Keratinocyte (primary cell): ENCODE measurements at regions not wholly inside any gene's neighbourhood (a gene's known extent, or its start where the extent isn't known, plus 50 kb on each side); places are given as distances from the start of the nearest gene placed in this dataset.

ENCODE experiments used
- DNase-seq: peaks from one replicate; pipeline ENCODE4 v3.0.0-alpha.2; 2011; ENCODE audit warnings: low read depth, missing footprints, low spot score
- FAIRE-seq: peaks from 2 replicates; lab custom pipeline; 2011; peaks lifted over from hg19 to GRCh38; lab: Jason Lieb, UNC
- H2AFZ ChIP-seq: 2 replicates; pipeline ENCODE4 v1.6.0; 2012; ENCODE audit warnings: low read length, control low read depth, inconsistent platforms; ENCODE audit not compliant: control insufficient read depth
- H3K27ac ChIP-seq: 2 replicates; pipeline ENCODE4 v1.5.1; 2011; ENCODE audit warnings: low read length; ENCODE audit not compliant: control insufficient read depth, insufficient read depth
- H3K27me3 ChIP-seq: 3 replicates; pipeline ENCODE4 v1.6.0; 2011; ENCODE audit warnings: low read length; ENCODE audit not compliant: control insufficient read depth, insufficient read depth; ENCODE audit errors: extremely low read depth
- H3K36me3 ChIP-seq, 2 experiments: 2 replicates in 1 of 2; 3 replicates in 1 of 2; pipeline ENCODE4 v1.5.1; 2011; ENCODE audit warnings: low read length in 2 of 2, mild to moderate bottlenecking in 1 of 2; ENCODE audit not compliant: control insufficient read depth in 2 of 2, insufficient read depth in 2 of 2; ENCODE audit errors: extremely low read depth in 1 of 2
- H3K4me1 ChIP-seq: 3 replicates; pipeline ENCODE4 v1.5.1; 2011; ENCODE audit warnings: low read length; ENCODE audit not compliant: control insufficient read depth, insufficient read depth; ENCODE audit errors: extremely low read depth
- H3K4me2 ChIP-seq: 3 replicates; pipeline ENCODE4 v1.6.0; 2011; ENCODE audit warnings: low read depth, low read length; ENCODE audit not compliant: control insufficient read depth, insufficient read depth; ENCODE audit errors: extremely low read depth
- H3K4me3 ChIP-seq, 3 experiments: fragments of 200-600 bp in 1 of 3; sonication (generic) in 1 of 3; 2 replicates in 2 of 3; 3 replicates in 1 of 3; pipeline ENCODE4 v1.5.1; 2011 to 2016; ENCODE audit warnings: low read length in 3 of 3, mild to moderate bottlenecking in 3 of 3, control low read depth in 2 of 3, inconsistent platforms in 1 of 3, low read depth in 1 of 3, mixed read lengths in 1 of 3, mixed run types in 1 of 3, moderate library complexity in 1 of 3; ENCODE audit not compliant: control insufficient read depth in 2 of 3, insufficient read depth in 2 of 3; ENCODE audit errors: extremely low read depth in 1 of 3
- H3K79me2 ChIP-seq: 2 replicates; pipeline ENCODE4 v1.6.0; 2012; ENCODE audit warnings: low read length; ENCODE audit not compliant: control insufficient read depth, insufficient read depth
- H3K9ac ChIP-seq: 3 replicates; pipeline ENCODE4 v1.6.0; 2011; ENCODE audit warnings: low read length; ENCODE audit not compliant: control insufficient read depth, insufficient read depth; ENCODE audit errors: extremely low read depth
- H3K9me1 ChIP-seq: 3 replicates; pipeline ENCODE4 v1.6.0; 2011; ENCODE audit warnings: low read length; ENCODE audit not compliant: control insufficient read depth, insufficient read depth; ENCODE audit errors: extremely low read depth
- H3K9me3 ChIP-seq: 2 replicates; pipeline ENCODE4 v1.5.1; 2012; ENCODE audit warnings: low read depth, low read length; ENCODE audit not compliant: control insufficient read depth
- H4K20me1 ChIP-seq: 3 replicates; pipeline ENCODE4 v1.6.0; 2011; ENCODE audit warnings: low read length; ENCODE audit not compliant: control insufficient read depth, insufficient read depth; ENCODE audit errors: extremely low read depth
- CTCF ChIP-seq, 3 experiments: IDR thresholded peaks in 1 of 3; conservative IDR thresholded peaks in 1 of 3; optimal IDR thresholded peaks in 1 of 3; 2 replicates in 2 of 3; 3 replicates in 1 of 3; pipeline versions ENCODE3 to v1.5.1; 2011; ENCODE audit warnings: low read length in 3 of 3, mild to moderate bottlenecking in 3 of 3, moderate library complexity in 2 of 3, control low read depth in 1 of 3, inconsistent platforms in 1 of 3; ENCODE audit not compliant: insufficient read depth in 2 of 3; ENCODE audit errors: extremely low read depth in 1 of 3
- EZH2 ChIP-seq: IDR thresholded peaks from one replicate; pipeline ENCODE4 v1.6.1; 2012; ENCODE audit warnings: inconsistent platforms, mild to moderate bottlenecking, low read length, moderate library complexity
- dilution Hi-C: fragments of 300-500 bp; cut with MboI; formaldehyde crosslinking; loops from one replicate; pipeline ENCODE4 v1.7.0; 2020; ENCODE audit warnings: low sequenced_read_pairs; ENCODE audit not compliant: extremely low pct_ligation_motif_present

GRCh38 chr9:11414241-11414640, 801.4 kb upstream of the PTPRD start:
- H3K9ac ChIP-seq = no peak overlapping the region
- no peak overlapping the region for H3K27ac ChIP-seq
- H3K9me1 ChIP-seq = no peaks in the 10 kb centered on the region
- no peak for FAIRE-seq
- H4K20me1 ChIP-seq = no peaks in the 10 kb centered on the region
- H3K4me2 ChIP-seq = no peak overlapping the region
- H3K27me3 ChIP-seq = no peaks in the 10 kb centered on the region
- H3K9me3 ChIP-seq = peaks cover 4% of the 10 kb centered on the region
- dilution Hi-C loops = no loop called here
- no peaks in the 10 kb centered on the region for H3K36me3 ChIP-seq
- TF ChIP-seq CTCF (optimal IDR thresholded peaks at IDR 0.05 in 1 of 3, IDR thresholded peaks at IDR 0.05 in 1 of 3, conservative IDR thresholded peaks at IDR 0.05 in 1 of 3; ENCODE audit: extremely low read depth in 1 of 3, insufficient read depth in 2 of 3, low read length in 3 of 3) (no peak), EZH2 (no peak)
- H3K79me2 ChIP-seq = no peaks in the 10 kb centered on the region
- no peak for DNase-seq
- H3K4me3 ChIP-seq = no peak overlapping the region
- no peaks in the 10 kb centered on the region for H3K4me1 ChIP-seq
- no peak overlapping the region for H2AFZ ChIP-seq

GRCh38 chr9:11417782-11418181, 805.0 kb upstream of the PTPRD start:
- H2AFZ ChIP-seq = no peak overlapping the region
- H3K4me1 ChIP-seq = no peaks in the 10 kb centered on the region
- H3K27ac ChIP-seq = no peak overlapping the region
- H3K4me2 ChIP-seq = no peak overlapping the region
- dilution Hi-C loops = no loop called here
- no peak for TF ChIP-seq CTCF (optimal IDR thresholded peaks at IDR 0.05 in 1 of 3, IDR thresholded peaks at IDR 0.05 in 1 of 3, conservative IDR thresholded peaks at IDR 0.05 in 1 of 3; ENCODE audit: extremely low read depth in 1 of 3, insufficient read depth in 2 of 3, low read length in 3 of 3)
- no peak for TF ChIP-seq EZH2
- H3K79me2 ChIP-seq = no peaks in the 10 kb centered on the region
- no peaks in the 10 kb centered on the region for H3K9me1 ChIP-seq
- FAIRE-seq = no peak
- no peaks in the 10 kb centered on the region for H4K20me1 ChIP-seq
- no peaks in the 10 kb centered on the region for H3K27me3 ChIP-seq
- H3K4me3 ChIP-seq = no peak overlapping the region
- peaks cover 4% of the 10 kb centered on the region for H3K9me3 ChIP-seq
- H3K9ac ChIP-seq = no peak overlapping the region
- no peak for DNase-seq
- H3K36me3 ChIP-seq = no peaks in the 10 kb centered on the region
